ENCODE measurements at regions not wholly inside any gene's neighbourhood (a gene's known extent, or its start where the extent isn't known, plus 50 kb on each side); places are given as distances from the start of the nearest gene placed in this dataset.
A peak's percentile ranks its signal among the peaks of the same experiment; 100 is the strongest.

- ChIA-PET POLR2A (ENCODE audit: unreplicated experiment) (interaction anchor here (0.5 to 0.8 kb wide), 2 partner anchors 67 to 388 kb away, joined by 4 to 8 read pairs; no protein-coding TSS in a partner anchor), CTCF (no interaction called here)
- 0 out of 2 replicates have a peak overlapping the region, but pooled peaks have one; percentile 20 for H3K4me2 ChIP-seq (ENCODE audit: low read length)
- no peaks in the 10 kb centered on the region for H3K9me3 ChIP-seq (ENCODE audit: low read length)
- H3K9ac ChIP-seq (ENCODE audit: low read length): no peak overlapping the region
- ATAC-seq (no peak), DNase-seq (no peak)
- intact Hi-C loops (cut with micrococcal nuclease): no loop called here
- no peak overlapping the region for H2AFZ ChIP-seq (ENCODE audit: low read length)
- no peaks in the 10 kb centered on the region for H4K20me1 ChIP-seq (ENCODE audit: low read length)
- H3K27me3 ChIP-seq (ENCODE audit: low read length): no peaks in the 10 kb centered on the region
- no peaks in the 10 kb centered on the region for H3K9me2 ChIP-seq (replicated peaks; ENCODE audit: low read length)
- TF ChIP-seq EZH2 (IDR thresholded peaks at IDR 0.05; ENCODE audit: low read length, unreplicated experiment) (no peak), EZH2phosphoT487 (IDR thresholded peaks at IDR 0.05; ENCODE audit: borderline replicate concordance, low read length) (no peak)
- TF ChIP-seq, protein P1, sequence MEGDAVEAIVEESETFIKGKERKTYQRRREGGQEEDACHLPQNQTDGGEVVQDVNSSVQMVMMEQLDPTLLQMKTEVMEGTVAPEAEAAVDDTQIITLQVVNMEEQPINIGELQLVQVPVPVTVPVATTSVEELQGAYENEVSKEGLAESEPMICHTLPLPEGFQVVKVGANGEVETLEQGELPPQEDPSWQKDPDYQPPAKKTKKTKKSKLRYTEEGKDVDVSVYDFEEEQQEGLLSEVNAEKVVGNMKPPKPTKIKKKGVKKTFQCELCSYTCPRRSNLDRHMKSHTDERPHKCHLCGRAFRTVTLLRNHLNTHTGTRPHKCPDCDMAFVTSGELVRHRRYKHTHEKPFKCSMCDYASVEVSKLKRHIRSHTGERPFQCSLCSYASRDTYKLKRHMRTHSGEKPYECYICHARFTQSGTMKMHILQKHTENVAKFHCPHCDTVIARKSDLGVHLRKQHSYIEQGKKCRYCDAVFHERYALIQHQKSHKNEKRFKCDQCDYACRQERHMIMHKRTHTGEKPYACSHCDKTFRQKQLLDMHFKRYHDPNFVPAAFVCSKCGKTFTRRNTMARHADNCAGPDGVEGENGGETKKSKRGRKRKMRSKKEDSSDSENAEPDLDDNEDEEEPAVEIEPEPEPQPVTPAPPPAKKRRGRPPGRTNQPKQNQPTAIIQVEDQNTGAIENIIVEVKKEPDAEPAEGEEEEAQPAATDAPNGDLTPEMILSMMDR (conservative IDR thresholded peaks at IDR 0.05; ENCODE audit: low read depth, low read length): no peak
- H3K4me1 ChIP-seq (ENCODE audit: insufficient read depth, low read length): peaks cover 45% of the 10 kb centered on the region
- no peak overlapping the region for H3K4me3 ChIP-seq (ENCODE audit: low read length)
- H3K27ac ChIP-seq (ENCODE audit: low read length): peak overlapping the region; percentile 18; the same call in 1 of the 2 replicates
- H3K36me3 ChIP-seq (ENCODE audit: low read depth, low read length): no peaks in the 10 kb centered on the region
- BruUV-seq (replicated peaks): no TSS peak
- H3K79me2 ChIP-seq (ENCODE audit: low read length): no peaks in the 10 kb centered on the region
- H3F3A ChIP-seq (ENCODE audit: low read length, unreplicated experiment): no peaks in the 10 kb centered on the region
These were observed 225.3 kb upstream of the PITRM1 start for GRCh38 chr10:3397846-3398245.

- Histone ChIP-seq H3K4me2 (ENCODE audit: low read length) (peak overlapping the region; percentile 62), H4K20me1 (ENCODE audit: low read length) (no peaks in the 10 kb centered on the region), H2AFZ (ENCODE audit: low read length) (no peak overlapping the region), H3K36me3 (ENCODE audit: low read depth, low read length) (no peaks in the 10 kb centered on the region), H3K4me3 (ENCODE audit: low read length) (no peak overlapping the region), H3F3A (ENCODE audit: low read length, unreplicated experiment) (no peaks in the 10 kb centered on the region), H3K9me3 (ENCODE audit: low read length) (no peaks in the 10 kb centered on the region), H3K79me2 (ENCODE audit: low read length) (no peaks in the 10 kb centered on the region), H3K9ac (ENCODE audit: low read length) (no peak overlapping the region), H3K27me3 (ENCODE audit: low read length) (no peaks in the 10 kb centered on the region), H3K4me1 (ENCODE audit: insufficient read depth, low read length) (peaks cover 45% of the 10 kb centered on the region), H3K9me2 (replicated peaks; ENCODE audit: low read length) (no peaks in the 10 kb centered on the region), H3K27ac (ENCODE audit: low read length) (peak overlapping the region; percentile 39; the same call in 1 of the 2 replicates)
- ATAC-seq (peak; percentile 64), DNase-seq (peak; percentile 69)
- ChIA-PET POLR2A (ENCODE audit: unreplicated experiment) (interaction anchor here (0.5 to 0.8 kb wide), 2 partner anchors 68 to 389 kb away, joined by 4 to 8 read pairs; no protein-coding TSS in a partner anchor), CTCF (no interaction called here)
- BruUV-seq (replicated peaks): no TSS peak
- TF ChIP-seq, protein P1 (conservative IDR thresholded peaks at IDR 0.05; ENCODE audit: low read depth, low read length): no peak
- TF ChIP-seq EZH2phosphoT487 (IDR thresholded peaks at IDR 0.05; ENCODE audit: borderline replicate concordance, low read length): no peak
- no peak for TF ChIP-seq EZH2 (IDR thresholded peaks at IDR 0.05; ENCODE audit: low read length, unreplicated experiment)
- intact Hi-C loops (cut with micrococcal nuclease): no loop called here
These were observed 224.6 kb upstream of the PITRM1 start for GRCh38 chr10:3397231-3397630.

- Histone ChIP-seq H3K36me3 (ENCODE audit: low read depth, low read length) (no peaks in the 10 kb centered on the region), H3K27me3 (ENCODE audit: low read length) (no peaks in the 10 kb centered on the region), H3K4me3 (ENCODE audit: low read length) (no peak overlapping the region), H3K9me2 (replicated peaks; ENCODE audit: low read length) (no peaks in the 10 kb centered on the region), H3K4me1 (ENCODE audit: insufficient read depth, low read length) (peaks cover 38% of the 10 kb centered on the region), H3F3A (ENCODE audit: low read length, unreplicated experiment) (no peaks in the 10 kb centered on the region), H3K9ac (ENCODE audit: low read length) (no peak overlapping the region), H4K20me1 (ENCODE audit: low read length) (no peaks in the 10 kb centered on the region), H3K9me3 (ENCODE audit: low read length) (no peaks in the 10 kb centered on the region), H2AFZ (ENCODE audit: low read length) (no peak overlapping the region), H3K4me2 (ENCODE audit: low read length) (no peak overlapping the region), H3K79me2 (ENCODE audit: low read length) (no peaks in the 10 kb centered on the region), H3K27ac (ENCODE audit: low read length) (no peak overlapping the region)
- CTCF ChIA-PET: interaction anchor here (0.6 kb wide), 2 partner anchors 62 to 108 kb away, joined by 3 to 7 read pairs; no protein-coding TSS in a partner anchor
- TF ChIP-seq, protein P1 (conservative IDR thresholded peaks at IDR 0.05; ENCODE audit: low read depth, low read length): no peak
- TF ChIP-seq EZH2 (IDR thresholded peaks at IDR 0.05; ENCODE audit: low read length, unreplicated experiment) (no peak), EZH2phosphoT487 (IDR thresholded peaks at IDR 0.05; ENCODE audit: borderline replicate concordance, low read length) (no peak)
- intact Hi-C loops (cut with micrococcal nuclease): no loop called here
- no TSS peak for BruUV-seq (replicated peaks)
- no peak for ATAC-seq
- no peak for DNase-seq
- POLR2A ChIA-PET (ENCODE audit: unreplicated experiment): no interaction called here
These were observed 223.5 kb upstream of the PITRM1 start for GRCh38 chr10:3396116-3396515.

Measured in PC-3 (cell line).